ENCODE measurements at regions not wholly inside any gene's neighbourhood (a gene's known extent, or its start where the extent isn't known, plus 50 kb on each side); places are given as distances from the start of the nearest gene placed in this dataset.

GRCh38 chr6:19041906-19042305, 654.8 kb downstream of the RNF144B start:
- CTCF ChIA-PET (ENCODE audit: partially characterized antibody) = no interaction called here
- no peak for FAIRE-seq

More at GRCh38 chr6:19041906-19042305, 654.8 kb downstream of the RNF144B start:
- Histone ChIP-seq H4K20me1 (replicated peaks in 1 of 2; ENCODE audit: control insufficient read depth in 1 of 2, insufficient read depth in 2 of 2, low read length in 2 of 2) (no peaks in the 10 kb centered on the region), H2BK120ac (replicated peaks; ENCODE audit: low read depth, low read length) (no peak overlapping the region), H3K27me3 (replicated peaks in 1 of 4; ENCODE audit: control insufficient read depth in 3 of 4, extremely low read depth in 1 of 4, insufficient read depth in 3 of 4, low read length in 3 of 4) (no peaks in the 10 kb centered on the region), H3K14ac (ENCODE audit: insufficient read length) (no peak overlapping the region), H2AFZ (ENCODE audit: low read length) (no peak overlapping the region), H2BK12ac (ENCODE audit: low read depth, low read length) (no peak overlapping the region), H3K79me2 (ENCODE audit: control insufficient read depth in 1 of 2, insufficient read depth in 2 of 2, low read length in 2 of 2) (no peaks in the 10 kb centered on the region), H4K5ac (ENCODE audit: insufficient read length, low read depth, low read length) (no peak overlapping the region), H4K91ac (replicated peaks; ENCODE audit: insufficient read length, low read length) (no peak overlapping the region), H2BK20ac (ENCODE audit: low read length) (no peak overlapping the region), H3K56ac (replicated peaks; ENCODE audit: insufficient read length, low read depth, low read length) (no peak overlapping the region), H3K79me1 (ENCODE audit: low read depth, low read length) (no peaks in the 10 kb centered on the region), H3K23ac (ENCODE audit: insufficient read length) (no peak overlapping the region), H3K9ac (replicated peaks in 1 of 4; ENCODE audit: extremely low read depth in 1 of 4, low read depth in 3 of 4, low read length in 3 of 4) (no peak overlapping the region), H3K4me1 (replicated peaks in 1 of 4; ENCODE audit: control insufficient read depth in 3 of 4, insufficient read depth in 4 of 4, low read length in 3 of 4) (no peaks in the 10 kb centered on the region), H2AK5ac (ENCODE audit: low read depth, low read length) (no peak overlapping the region), H2BK15ac (ENCODE audit: low read length) (no peak overlapping the region), H3K27ac (ENCODE audit: low read depth, low read length) (no peak overlapping the region), H3K4me3 (ENCODE audit: extremely low read depth in 1 of 4, insufficient read depth in 2 of 4, low read depth in 3 of 4, low read length in 4 of 4) (no peak overlapping the region), H3K36me3 (ENCODE audit: control insufficient read depth in 2 of 4, insufficient read depth in 4 of 4, low read length in 3 of 4) (no peaks in the 10 kb centered on the region), H4K8ac (ENCODE audit: extremely low read depth, insufficient read depth, low read length) (no peak overlapping the region), H3K4me2 (ENCODE audit: insufficient read depth in 1 of 2, low read depth in 2 of 2, low read length in 2 of 2) (no peak overlapping the region), H3K23me2 (ENCODE audit: low read depth, low read length) (no peaks in the 10 kb centered on the region), H2BK5ac (ENCODE audit: low read depth, low read length) (no peak overlapping the region), H3K18ac (ENCODE audit: extremely low read depth, low read length) (no peak overlapping the region), H3K4ac (replicated peaks; ENCODE audit: insufficient read length, low read depth, low read length) (no peak overlapping the region), H3K9me3 (ENCODE audit: insufficient read depth in 2 of 2, low read depth in 1 of 2, low read length in 1 of 2) (no peaks in the 10 kb centered on the region)
- TF ChIP-seq EP300 (IDR thresholded peaks at IDR 0.05; ENCODE audit: borderline replicate concordance in 1 of 2, low read depth in 2 of 2, low read length in 2 of 2) = no peak
- no peak for TF ChIP-seq ZNF274 (IDR thresholded peaks at IDR 0.05; ENCODE audit: borderline replicate concordance, extremely low read depth, low read length)
- no peak for TF ChIP-seq SP1 (IDR thresholded peaks at IDR 0.05; ENCODE audit: low read depth, low read length)
- no peak for TF ChIP-seq GABPA (IDR thresholded peaks at IDR 0.05; ENCODE audit: borderline replicate concordance, insufficient read depth, low read length)
- POLR2A ChIA-PET (ENCODE audit: partially characterized antibody) = no interaction called here
- 89% methylated on average over 6 of the region's 6 CpGs; no CpG with 5 or more reads in 1 of the 2 experiments for WGBS, 2 experiments (ENCODE audit: extremely low coverage in 1 of 2, insufficient coverage in 1 of 2, insufficient read length in 1 of 2, insufficient replicate concordance in 2 of 2, low coverage in 1 of 2, low lambda C conversion rate in 2 of 2, missing lambda C conversion rate in 1 of 2)
- no peak for DNase-seq (ENCODE audit: low read depth in 1 of 2, low spot score in 2 of 2)

Measured in H1 (cell line).